Activated B cell treated with CpG ODN at 0.5 μM for 24 hours (primary cell): ENCODE measurements at regions not wholly inside any gene's neighbourhood (a gene's known extent, or its start where the extent isn't known, plus 50 kb on each side); places are given as distances from the start of the nearest gene placed in this dataset.
A peak's percentile ranks its signal among the peaks of the same experiment; 100 is the strongest.
"Not testable (repeated sequence)": the region's sequence is repeated elsewhere in the genome, so short reads cannot be mapped to it uniquely, and the experiment has no call there.

Experiments used
- ATAC-seq: fragments of 200-7000 bp; cut with Tn5 transposase; one replicate; pipeline ENCODE4 v1.10.0; 2021; ENCODE audit warnings: low read depth, mild to moderate bottlenecking, moderate library complexity
- CTCF ChIA-PET: fragments of 350-600 bp; sonication (Branson Sonifier 250); formaldehyde crosslinking; loops from one replicate; lab custom pipeline; 2021; ENCODE audit warnings: antibody characterized with exemption; lab: Charles Lee
- POLR2A ChIA-PET: fragments of 350-600 bp; sonication (Branson Sonifier 250); formaldehyde crosslinking; loops from one replicate; lab custom pipeline; 2021; ENCODE audit warnings: antibody characterized with exemption; lab: Charles Lee
- DNase-seq: peaks from one replicate; pipeline ENCODE4 v3.0.0; 2022
- H3K27ac Mint-ChIP-seq: one replicate; pipeline ENCODE4 v1.8.0; 2020; ENCODE audit warnings: mixed read lengths
- H3K27me3 Mint-ChIP-seq: one replicate; pipeline ENCODE4 v1.8.0; 2021; ENCODE audit warnings: mixed read lengths
- H3K36me3 Mint-ChIP-seq: one replicate; pipeline ENCODE4 v1.8.0; 2021; ENCODE audit warnings: low read depth, mixed read lengths
- H3K4me1 Mint-ChIP-seq: one replicate; pipeline ENCODE4 v1.8.0; 2021; ENCODE audit warnings: mixed read lengths
- H3K4me3 Mint-ChIP-seq: one replicate; pipeline ENCODE4 v1.8.0; 2020; ENCODE audit warnings: mild to moderate bottlenecking, mixed read lengths
- H3K9me3 Mint-ChIP-seq: one replicate; pipeline ENCODE4 v1.8.0; 2020; ENCODE audit warnings: mixed read lengths
- CTCF ChIP-seq: fragments of 200-600 bp; IDR thresholded peaks from one replicate; pipeline ENCODE4 v1.8.0; 2022; ENCODE audit warnings: antibody characterized with exemption, mild to moderate bottlenecking
- intact Hi-C: fragments of 100-400 bp; cut with micrococcal nuclease; formaldehyde crosslinking; loops from one replicate; pipeline ENCODE4 v1.15.1; 2024

GRCh38 chr21:25457411-25457810 is 149.9 kb downstream of the MRPL39 start:
- Mint-ChIP-seq H3K36me3 (peaks cover 5% of the 10 kb centered on the region), H3K4me1 (peaks cover 66% of the 10 kb centered on the region), H3K4me3 (peak overlapping the region; percentile 65), H3K27me3 (no peaks in the 10 kb centered on the region), H3K27ac (peak overlapping the region; percentile 87), H3K9me3 (peaks cover 8% of the 10 kb centered on the region)
- ChIA-PET CTCF (no interaction called here), POLR2A (interaction anchor here (0.8 to 3.3 kb wide), 9 partner anchors 28 to 116 kb away, joined by 3 to 16 read pairs (median 5); no protein-coding TSS in a partner anchor)
- ATAC-seq (peak; percentile 65), DNase-seq (no peak)
- TF ChIP-seq CTCF: no peak
- intact Hi-C loops: loop anchor here (1.0 to 2.0 kb wide), 10 partner anchors 15 to 281 kb away; partner anchors contain the start of genes ATP5PF and GABPA

- DNase-seq (no peak), ATAC-seq (peak; percentile 45)
- peaks cover 8% of the 10 kb centered on the region for H3K9me3 Mint-ChIP-seq
- no peak for TF ChIP-seq CTCF
- H3K4me3 Mint-ChIP-seq: peak overlapping the region; percentile 35
- H3K27me3 Mint-ChIP-seq: no peaks in the 10 kb centered on the region
- ChIA-PET CTCF (no interaction called here), POLR2A (interaction anchor here (0.6 to 3.3 kb wide), 12 partner anchors 28 to 276 kb away, joined by 3 to 16 read pairs (median 5); no protein-coding TSS in a partner anchor)
- peaks cover 61% of the 10 kb centered on the region for H3K4me1 Mint-ChIP-seq
- H3K27ac Mint-ChIP-seq: peak overlapping the region; percentile 92
- intact Hi-C loops: loop anchor here (1.0 to 2.0 kb wide), 10 partner anchors 14 to 280 kb away; partner anchors contain the start of genes ATP5PF and GABPA
- H3K36me3 Mint-ChIP-seq: peaks cover 5% of the 10 kb centered on the region
These were observed 150.6 kb downstream of the MRPL39 start for GRCh38 chr21:25456672-25457071.

DNA sequence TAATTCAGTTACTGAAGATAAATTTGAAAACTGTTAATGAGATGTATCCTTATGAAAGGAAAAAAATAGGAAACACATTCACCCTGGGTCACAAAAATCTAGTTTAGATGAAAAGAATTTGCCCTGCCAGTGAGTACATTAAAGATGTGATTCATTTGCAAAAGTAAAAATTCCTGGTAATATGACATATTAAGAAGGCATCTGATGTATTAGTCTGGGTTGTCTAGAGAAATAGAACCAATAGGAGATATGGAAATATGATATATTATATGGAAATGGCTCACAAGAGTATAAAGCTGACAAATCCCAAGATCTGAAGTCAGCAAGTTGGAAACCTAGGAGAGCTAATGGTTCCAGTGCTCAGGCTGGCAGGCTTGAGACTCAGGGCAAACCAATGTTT is 153.8 kb downstream of the MRPL39 start:
- peaks cover 5% of the 10 kb centered on the region for H3K9me3 Mint-ChIP-seq
- POLR2A ChIA-PET: no interaction called here
- intact Hi-C loops: no loop called here

GRCh38 chr21:25449950-25450349 is 157.3 kb downstream of the MRPL39 start:
- Mint-ChIP-seq H3K9me3 (peaks cover 5% of the 10 kb centered on the region), H3K4me3 (no peak overlapping the region), H3K27ac (no peak overlapping the region), H3K27me3 (no peaks in the 10 kb centered on the region), H3K36me3 (no peaks in the 10 kb centered on the region), H3K4me1 (peaks cover 14% of the 10 kb centered on the region)
- POLR2A ChIA-PET: interaction anchor here (0.9 kb wide), 1 partner anchor 21 kb away, joined by 3 read pairs; no protein-coding TSS in a partner anchor
- intact Hi-C loops: no loop called here
- DNase-seq (no peak), ATAC-seq (no peak)
- no peak for TF ChIP-seq CTCF
- CTCF ChIA-PET: no interaction called here

More for the DNA sequence above, 153.8 kb downstream of the MRPL39 start:
- H3K4me3 Mint-ChIP-seq: no peak overlapping the region
- no peaks in the 10 kb centered on the region for H3K27me3 Mint-ChIP-seq
- H3K4me1 Mint-ChIP-seq: peaks cover 42% of the 10 kb centered on the region
- no peaks in the 10 kb centered on the region for H3K36me3 Mint-ChIP-seq
- no peak overlapping the region for H3K27ac Mint-ChIP-seq
- CTCF ChIA-PET: no interaction called here
- no peak for ATAC-seq
- no peak for DNase-seq
- no peak for TF ChIP-seq CTCF

DNA sequence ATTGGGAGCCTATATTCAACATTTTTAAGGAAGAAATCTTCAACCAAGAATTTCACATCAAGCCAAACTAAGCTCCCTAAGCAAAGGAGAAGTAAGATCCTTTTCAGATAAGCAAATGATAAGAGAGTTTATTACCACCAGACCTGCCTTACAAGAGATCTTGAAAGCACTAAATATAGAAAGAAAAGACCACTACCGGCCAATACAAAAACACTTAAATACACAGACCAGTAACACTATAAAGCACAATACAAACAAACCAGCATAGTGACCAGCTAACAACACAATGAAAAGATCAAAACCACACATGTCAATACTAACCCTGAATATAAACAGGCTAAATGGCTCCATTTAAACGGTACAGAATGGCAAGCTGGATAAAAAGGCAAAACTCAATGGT is 165.4 kb downstream of the MRPL39 start:
- no peak for TF ChIP-seq CTCF
- no peaks in the 10 kb centered on the region for H3K27me3 Mint-ChIP-seq
- CTCF ChIA-PET: interaction anchor here (1.3 kb wide), 1 partner anchor 18 kb away, joined by 3 read pairs; no protein-coding TSS in a partner anchor
- POLR2A ChIA-PET: interaction anchor here (0.6 to 1.0 kb wide), 2 partner anchors 120 to 261 kb away, joined by 3 read pairs; no protein-coding TSS in a partner anchor
- H3K9me3 Mint-ChIP-seq: peaks cover 7% of the 10 kb centered on the region
- ATAC-seq: no peak
- H3K4me3 Mint-ChIP-seq: no peak overlapping the region
- no peak overlapping the region for H3K27ac Mint-ChIP-seq
- intact Hi-C loops: loop anchor here (2.0 kb wide), 2 partner anchors 15 to 17 kb away; no protein-coding TSS in a partner anchor
- no peaks in the 10 kb centered on the region for H3K36me3 Mint-ChIP-seq
- DNase-seq: no peak
- H3K4me1 Mint-ChIP-seq: peaks cover 4% of the 10 kb centered on the region

DNA sequence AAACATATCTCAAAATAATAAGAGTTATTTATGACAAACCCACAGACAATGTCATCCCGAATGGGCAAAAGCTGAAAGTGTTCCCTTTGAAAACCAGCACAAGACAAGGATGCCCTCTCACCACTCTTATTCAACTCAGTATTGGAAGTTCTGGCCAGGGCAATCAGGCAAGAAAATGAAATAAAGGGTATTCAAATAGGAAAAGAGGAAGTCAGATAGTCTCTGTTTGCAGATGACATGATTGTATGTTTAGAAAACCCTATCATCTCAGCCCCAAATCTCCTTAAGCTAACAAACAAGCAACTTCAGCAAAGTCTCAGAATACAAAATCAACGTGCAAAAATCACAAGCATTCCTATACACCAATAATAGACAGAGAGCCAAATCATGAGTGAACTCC is 169.8 kb downstream of the MRPL39 start:
- CTCF ChIA-PET, intact Hi-C loops: not testable (repeated sequence)

More for the DNA sequence above, 169.8 kb downstream of the MRPL39 start:
- H3K4me1 Mint-ChIP-seq, H3K27me3 Mint-ChIP-seq, H3K9me3 Mint-ChIP-seq, H3K27ac Mint-ChIP-seq, H3K4me3 Mint-ChIP-seq, DNase-seq, ATAC-seq, H3K36me3 Mint-ChIP-seq, POLR2A ChIA-PET: not testable (repeated sequence)
